Panc1 (cell line): ENCODE measurements at regions not wholly inside any gene's neighbourhood (a gene's known extent, or its start where the extent isn't known, plus 50 kb on each side); places are given as distances from the start of the nearest gene placed in this dataset.

Experiments
- ATAC-seq: fragments of 200-7000 bp; cut with Tn5 transposase; 2 replicates; pipeline ENCODE4 v1.9.1; 2020; ENCODE audit warnings: mild to moderate bottlenecking, moderate library complexity
- BruUV-seq: library from RNA; stranded (reverse); fragments of 400-500 nt; replicated peaks from 2 replicates; lab custom pipeline; 2021; lab: Mats Ljungman, UMichigan
- CTCF ChIA-PET: fragments of 300-600 bp; sonication (Branson Sonifier 250); formaldehyde crosslinking; loops from one replicate; lab custom pipeline; 2022; ENCODE audit warnings: antibody characterized with exemption; lab: Charles Lee
- POLR2A ChIA-PET: fragments of 300-600 bp; sonication (Branson Sonifier 250); formaldehyde crosslinking; loops from one replicate; lab custom pipeline; 2022; ENCODE audit warnings: antibody characterized with exemption; lab: Charles Lee
- DNase-seq: peaks from one replicate; pipeline ENCODE4 v3.0.0-alpha.2; 2010; ENCODE audit warnings: low read depth, low spot score
- H3K27ac ChIP-seq: 2 replicates; pipeline ENCODE4 v1.5.1; 2011; ENCODE audit warnings: mild to moderate bottlenecking, low read length, inconsistent platforms
- H3K27me3 ChIP-seq: fragments of 200-500 bp; sonication (Bioruptor generic); 2 replicates; pipeline ENCODE4 v1.6.0; 2014; ENCODE audit warnings: low read length, inconsistent platforms; ENCODE audit not compliant: control insufficient read depth, insufficient read depth
- H3K36me3 ChIP-seq: fragments of 200-500 bp; sonication (Bioruptor generic); 2 replicates; pipeline ENCODE4 v1.5.1; 2014; ENCODE audit warnings: inconsistent platforms, mild to moderate bottlenecking, low read length, moderate library complexity; ENCODE audit not compliant: control insufficient read depth, insufficient read depth
- H3K4me1 ChIP-seq: 2 replicates; pipeline ENCODE4 v1.5.1; 2011; ENCODE audit warnings: inconsistent platforms, mild to moderate bottlenecking, low read length, moderate library complexity; ENCODE audit not compliant: control insufficient read depth, insufficient read depth
- H3K4me3 ChIP-seq, 2 experiments: 2 replicates each; pipeline ENCODE4 v1.5.1; 2011 to 2012; ENCODE audit warnings: low read depth in 2 of 2, low read length in 2 of 2, mild to moderate bottlenecking in 2 of 2, inconsistent platforms in 1 of 2, moderate library complexity in 1 of 2
- H3K9me3 ChIP-seq: fragments of 200-500 bp; sonication (Bioruptor generic); 2 replicates; pipeline ENCODE4 v1.5.1; 2014; ENCODE audit warnings: low read depth, mild to moderate bottlenecking, inconsistent platforms, low read length, moderate library complexity; ENCODE audit not compliant: control insufficient read depth, insufficient read depth
- CTCF ChIP-seq: fragments of 450-650 bp; IDR thresholded peaks from 2 replicates; pipeline ENCODE4 v1.5.1; 2017; ENCODE audit warnings: mild to moderate bottlenecking
- POLR2AphosphoS5 ChIP-seq: IDR thresholded peaks from 2 replicates; pipeline ENCODE4 v1.6.1; 2012; ENCODE audit warnings: mild to moderate bottlenecking, low read depth, low read length, moderate library complexity
- REST ChIP-seq, 2 experiments: IDR thresholded peaks; 2 replicates each; pipeline ENCODE4 v1.6.1; 2011 to 2012; ENCODE audit warnings: low read depth in 2 of 2, control low read depth in 1 of 2, low read length in 1 of 2, mild to moderate bottlenecking in 1 of 2, moderate library complexity in 1 of 2; ENCODE audit not compliant: insufficient read depth in 1 of 2
- SIN3A ChIP-seq: IDR thresholded peaks from 2 replicates; pipeline ENCODE4 v1.6.1; 2012; ENCODE audit warnings: low read depth, mild to moderate bottlenecking, low read length, moderate library complexity, borderline replicate concordance; ENCODE audit not compliant: insufficient read depth
- TCF7L2 ChIP-seq: IDR thresholded peaks from 2 replicates; pipeline ENCODE4 v1.6.1; 2011; ENCODE audit warnings: mild to moderate bottlenecking, low read depth, low read length, inconsistent platforms
- in situ Hi-C: cut with HindIII; loops from 2 replicates; pipeline ENCODE4 v1.10.0; 2016; ENCODE audit warnings: low sequenced_read_pairs, low pct_unique_long_range_greater_than_20kb
- intact Hi-C: fragments of 100-400 bp; cut with micrococcal nuclease; formaldehyde crosslinking; loops from one replicate; pipeline ENCODE4 v1.10.0; 2022; ENCODE audit not compliant: unreplicated experiment

- Histone ChIP-seq H3K36me3 (no peaks in the 10 kb centered on the region), H3K9me3 (no peaks in the 10 kb centered on the region), H3K27ac (no peak overlapping the region), H3K4me3 (no peak overlapping the region), H3K4me1 (no peaks in the 10 kb centered on the region), H3K27me3 (no peaks in the 10 kb centered on the region)
- ChIA-PET POLR2A (no interaction called here), CTCF (no interaction called here)
- ATAC-seq (no peak), DNase-seq (no peak)
- TF ChIP-seq CTCF: no peak
- TF ChIP-seq REST (IDR thresholded peaks at IDR 0.05; ENCODE audit: insufficient read depth in 1 of 2, low read depth in 2 of 2, low read length in 1 of 2): no peak
- TF ChIP-seq POLR2AphosphoS5: no peak
- TF ChIP-seq SIN3A: no peak
- no peak for TF ChIP-seq TCF7L2
- BruUV-seq: no TSS peak
- in situ Hi-C loops: no loop called here
- intact Hi-C loops: no loop called here
These were observed 83.3 kb downstream of the RMI2 start for GRCh38 chr16:11428623-11428953.

- no peak for DNase-seq
- H3K4me3 ChIP-seq: no peak overlapping the region
- ChIA-PET POLR2A (no interaction called here), CTCF (no interaction called here)
- TF ChIP-seq SIN3A: no peak
- no peak for TF ChIP-seq POLR2AphosphoS5
- TF ChIP-seq REST (IDR thresholded peaks at IDR 0.05; ENCODE audit: insufficient read depth in 1 of 2, low read depth in 2 of 2, low read length in 1 of 2): no peak
- TF ChIP-seq TCF7L2: no peak
- TF ChIP-seq CTCF: no peak
- no peaks in the 10 kb centered on the region for H3K9me3 ChIP-seq
- H3K27ac ChIP-seq: no peak overlapping the region
- H3K4me1 ChIP-seq: no peaks in the 10 kb centered on the region
- intact Hi-C loops (no loop called here), in situ Hi-C loops (no loop called here)
- no peaks in the 10 kb centered on the region for H3K27me3 ChIP-seq
- H3K36me3 ChIP-seq: no peaks in the 10 kb centered on the region
- no peak for ATAC-seq
- BruUV-seq: no TSS peak
These were observed 83.9 kb downstream of the RMI2 start for GRCh38 chr16:11429123-11429522.
